Upper lobe of left lung (tissue), 4 donors: ENCODE measurements at regions not wholly inside any gene's neighbourhood (a gene's known extent, or its start where the extent isn't known, plus 50 kb on each side); places are given as distances from the start of the nearest gene placed in this dataset.

ENCODE experiments used
- POLR2A ChIP-seq, 4 donors: fragments of 450-650 bp; IDR thresholded peaks; one replicate each; pipeline ENCODE4 v1.5.1; 2016 to 2017; ENCODE audit warnings: antibody characterized with exemption in 4 of 4, mild to moderate bottlenecking in 2 of 4
- POLR2AphosphoS5 ChIP-seq, 2 donors: sonication (generic); formaldehyde crosslinking; IDR thresholded peaks; one replicate each; pipeline ENCODE4 v1.5.1; 2017; ENCODE audit warnings: antibody characterized with exemption in 2 of 2
- TF ChIP-seq, protein P1 (sequence below), 6 experiments: fragments of 450-650 bp in 4 of 6; fragments of 200-600 bp in 2 of 6; sonication (generic) in 2 of 6; IDR thresholded peaks; one replicate each; pipeline ENCODE4 v1.5.1; 2016 to 2019; ENCODE audit warnings: antibody characterized with exemption in 6 of 6

DNA sequence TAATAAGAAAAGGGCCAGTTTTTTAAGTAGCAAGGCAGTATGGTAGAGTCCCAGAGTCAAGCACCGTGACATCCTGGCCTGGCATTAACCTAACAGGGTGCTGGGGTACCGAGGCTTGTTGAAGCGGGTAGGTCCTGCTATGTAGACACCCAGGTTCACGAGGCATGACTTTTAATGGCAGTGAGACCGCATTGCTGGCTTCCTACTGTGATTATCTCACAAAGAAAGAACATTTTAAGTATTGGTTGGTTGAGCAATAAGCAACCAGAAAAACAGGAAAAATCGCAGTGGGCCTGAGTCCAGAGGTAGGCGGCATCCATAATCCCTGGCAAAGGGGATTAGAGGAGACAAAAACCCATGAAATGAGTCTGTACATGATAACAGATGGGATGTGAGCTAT lies 927.9 kb upstream of the ACVR2A start:
- no peak for TF ChIP-seq POLR2A (IDR thresholded peaks at IDR 0.05)
- TF ChIP-seq POLR2AphosphoS5 (IDR thresholded peaks at IDR 0.05): no peak
- TF ChIP-seq, protein P1, sequence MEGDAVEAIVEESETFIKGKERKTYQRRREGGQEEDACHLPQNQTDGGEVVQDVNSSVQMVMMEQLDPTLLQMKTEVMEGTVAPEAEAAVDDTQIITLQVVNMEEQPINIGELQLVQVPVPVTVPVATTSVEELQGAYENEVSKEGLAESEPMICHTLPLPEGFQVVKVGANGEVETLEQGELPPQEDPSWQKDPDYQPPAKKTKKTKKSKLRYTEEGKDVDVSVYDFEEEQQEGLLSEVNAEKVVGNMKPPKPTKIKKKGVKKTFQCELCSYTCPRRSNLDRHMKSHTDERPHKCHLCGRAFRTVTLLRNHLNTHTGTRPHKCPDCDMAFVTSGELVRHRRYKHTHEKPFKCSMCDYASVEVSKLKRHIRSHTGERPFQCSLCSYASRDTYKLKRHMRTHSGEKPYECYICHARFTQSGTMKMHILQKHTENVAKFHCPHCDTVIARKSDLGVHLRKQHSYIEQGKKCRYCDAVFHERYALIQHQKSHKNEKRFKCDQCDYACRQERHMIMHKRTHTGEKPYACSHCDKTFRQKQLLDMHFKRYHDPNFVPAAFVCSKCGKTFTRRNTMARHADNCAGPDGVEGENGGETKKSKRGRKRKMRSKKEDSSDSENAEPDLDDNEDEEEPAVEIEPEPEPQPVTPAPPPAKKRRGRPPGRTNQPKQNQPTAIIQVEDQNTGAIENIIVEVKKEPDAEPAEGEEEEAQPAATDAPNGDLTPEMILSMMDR (IDR thresholded peaks at IDR 0.05): no peak
